Neural progenitor cell (in vitro differentiated cells): ENCODE measurements at regions not wholly inside any gene's neighbourhood (a gene's known extent, or its start where the extent isn't known, plus 50 kb on each side); places are given as distances from the start of the nearest gene placed in this dataset.

Experiments
- EZH2 ChIP-seq: fragments of 200-600 bp; sonication (generic); IDR thresholded peaks from 2 replicates; pipeline ENCODE4 v1.6.1; 2017; ENCODE audit warnings: antibody characterized with exemption, mild to moderate bottlenecking, moderate library complexity
- TF ChIP-seq, protein P1 (sequence below): fragments of 200-600 bp; sonication (generic); IDR thresholded peaks from 2 replicates; pipeline ENCODE4 v1.5.1; 2017; ENCODE audit warnings: antibody characterized with exemption, mild to moderate bottlenecking

- TF ChIP-seq, protein P1, sequence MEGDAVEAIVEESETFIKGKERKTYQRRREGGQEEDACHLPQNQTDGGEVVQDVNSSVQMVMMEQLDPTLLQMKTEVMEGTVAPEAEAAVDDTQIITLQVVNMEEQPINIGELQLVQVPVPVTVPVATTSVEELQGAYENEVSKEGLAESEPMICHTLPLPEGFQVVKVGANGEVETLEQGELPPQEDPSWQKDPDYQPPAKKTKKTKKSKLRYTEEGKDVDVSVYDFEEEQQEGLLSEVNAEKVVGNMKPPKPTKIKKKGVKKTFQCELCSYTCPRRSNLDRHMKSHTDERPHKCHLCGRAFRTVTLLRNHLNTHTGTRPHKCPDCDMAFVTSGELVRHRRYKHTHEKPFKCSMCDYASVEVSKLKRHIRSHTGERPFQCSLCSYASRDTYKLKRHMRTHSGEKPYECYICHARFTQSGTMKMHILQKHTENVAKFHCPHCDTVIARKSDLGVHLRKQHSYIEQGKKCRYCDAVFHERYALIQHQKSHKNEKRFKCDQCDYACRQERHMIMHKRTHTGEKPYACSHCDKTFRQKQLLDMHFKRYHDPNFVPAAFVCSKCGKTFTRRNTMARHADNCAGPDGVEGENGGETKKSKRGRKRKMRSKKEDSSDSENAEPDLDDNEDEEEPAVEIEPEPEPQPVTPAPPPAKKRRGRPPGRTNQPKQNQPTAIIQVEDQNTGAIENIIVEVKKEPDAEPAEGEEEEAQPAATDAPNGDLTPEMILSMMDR = no peak
- TF ChIP-seq EZH2 = no peak
Measured at GRCh38 chr2:182618672-182619079, 97.4 kb upstream of the DNAJC10 start.
